HG03095 (cell line): ENCODE measurements at regions not wholly inside any gene's neighbourhood (a gene's known extent, or its start where the extent isn't known, plus 50 kb on each side); places are given as distances from the start of the nearest gene placed in this dataset.

Source experiments
- ATAC-seq: cut with Tn5 transposase; IDR thresholded peaks from one replicate; pipeline ENCODE4 v1.9.1; 2021; ENCODE audit warnings: moderate library complexity; ENCODE audit not compliant: unreplicated experiment

DNA sequence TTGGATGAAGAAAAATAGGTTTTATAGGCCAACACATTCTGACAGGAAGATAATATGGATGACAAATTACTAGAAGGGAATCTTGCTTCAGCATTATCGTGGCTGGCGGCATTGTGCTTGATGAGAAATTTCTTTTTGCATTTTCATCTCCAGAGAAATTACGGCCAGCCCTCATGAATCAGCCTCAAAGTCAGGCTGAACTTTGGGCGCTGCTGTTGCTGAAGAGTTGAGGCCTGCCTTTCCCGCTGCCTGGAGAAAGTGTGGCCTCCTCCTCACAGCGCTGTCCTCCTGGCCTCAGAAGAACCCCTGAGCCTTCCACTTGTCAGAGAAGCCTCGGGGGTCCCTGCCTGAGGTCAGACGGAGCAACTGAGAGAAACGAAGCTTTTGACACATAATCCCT lies 272.4 kb upstream of the KCNIP4 start:
- ATAC-seq = no peak

DNA sequence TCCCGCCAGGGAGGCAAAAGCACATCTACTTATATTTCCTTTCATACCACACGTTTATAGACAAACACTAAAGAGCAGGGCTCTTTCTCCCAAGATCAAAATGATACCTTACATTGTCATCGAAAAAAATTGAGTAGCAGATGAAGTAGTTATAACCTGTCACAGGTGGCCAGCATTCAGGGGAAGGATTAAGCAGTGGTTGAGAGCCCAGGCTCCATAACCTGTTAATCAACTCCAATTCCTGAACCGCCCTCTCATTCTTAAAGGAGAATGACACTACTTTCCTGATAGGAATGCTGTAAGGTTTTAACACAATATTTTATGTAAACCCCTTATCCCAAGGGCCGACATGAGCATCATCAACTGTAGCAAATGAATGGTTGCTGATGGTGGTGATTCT lies 268.9 kb upstream of the KCNIP4 start:
- ATAC-seq = no peak

- no peak for ATAC-seq
Observed at GRCh38 chr4:22216278-22216677, 267.7 kb upstream of the KCNIP4 start.

- ATAC-seq = no peak
Observed at GRCh38 chr4:22215084-22215483, 266.5 kb upstream of the KCNIP4 start.

- no peak for ATAC-seq
Observed at GRCh38 chr4:22203711-22204011, 255.1 kb upstream of the KCNIP4 start.

DNA sequence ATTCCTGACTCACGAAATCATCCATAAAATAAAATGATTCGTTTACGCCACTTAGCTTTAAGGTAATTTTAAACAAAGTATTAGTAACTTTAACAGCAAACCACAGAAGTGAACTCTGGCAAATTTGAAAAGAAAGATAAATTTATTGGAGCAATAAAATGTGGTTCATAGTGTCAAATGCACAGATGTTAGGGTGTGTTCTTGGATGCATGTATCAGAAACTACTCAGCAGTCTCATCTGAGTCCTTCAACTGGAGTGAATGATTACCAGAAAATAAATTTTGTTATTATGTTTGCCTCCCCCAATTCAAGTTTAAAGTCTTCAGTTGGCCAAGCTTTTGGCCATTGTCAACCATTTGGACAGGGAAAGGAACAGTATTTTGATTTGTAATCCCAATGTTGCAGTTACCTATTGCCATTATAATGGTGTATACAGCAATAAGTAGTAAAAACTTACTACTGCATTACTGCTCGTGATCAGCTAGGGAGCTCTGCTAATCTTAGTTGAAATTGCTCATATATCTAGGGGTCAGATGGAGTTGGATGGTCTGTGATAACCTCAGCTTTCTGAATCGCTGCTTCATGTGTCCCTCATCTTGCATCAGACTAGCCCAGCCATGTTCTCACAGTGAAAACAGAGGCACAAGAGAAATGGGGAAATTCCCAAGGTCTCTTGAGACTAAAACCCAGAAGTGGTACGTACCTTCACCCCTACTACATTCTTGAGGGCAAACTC lies 254.6 kb upstream of the KCNIP4 start:
- no peak for ATAC-seq

- no peak for ATAC-seq
Observed at GRCh38 chr4:22202246-22202974, 253.8 kb upstream of the KCNIP4 start.

DNA sequence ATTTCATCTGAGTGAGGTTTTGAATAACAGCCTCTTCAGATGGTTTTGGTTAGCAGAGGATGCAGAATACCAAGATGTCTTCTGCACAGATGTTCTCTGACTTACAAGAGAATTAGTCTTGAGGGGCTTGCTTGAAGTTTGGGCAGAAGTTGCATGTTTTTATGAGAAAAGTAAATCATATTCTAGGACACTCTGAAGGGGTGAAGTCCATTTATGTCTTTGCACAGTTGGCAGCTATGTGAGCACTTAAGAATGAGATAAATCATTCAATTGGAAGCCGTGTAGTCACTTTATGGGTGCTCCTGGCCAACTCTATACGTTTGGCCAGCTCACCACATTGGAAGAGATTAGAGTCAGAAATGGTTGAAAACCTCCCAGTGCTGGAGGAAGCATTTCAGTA lies 252.7 kb upstream of the KCNIP4 start:
- ATAC-seq = no peak

DNA sequence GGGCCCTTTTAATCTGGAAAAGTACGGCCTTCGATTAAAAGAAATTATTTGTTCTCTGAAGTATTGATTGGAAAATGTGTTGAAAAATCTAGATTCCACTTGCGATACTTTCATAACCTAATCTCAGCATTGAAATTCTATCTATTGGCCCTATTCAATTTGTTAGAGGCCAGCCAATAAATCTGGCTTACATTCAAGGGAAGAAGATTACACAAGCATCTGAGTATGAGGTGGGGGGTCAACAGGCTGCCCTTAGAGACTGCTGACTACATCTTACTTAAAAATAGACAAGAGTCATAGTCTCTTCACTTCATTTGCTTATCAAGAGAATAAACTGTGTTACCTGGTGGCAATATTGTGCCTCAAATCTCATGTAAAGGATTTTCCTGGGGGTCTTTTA lies 248.0 kb upstream of the KCNIP4 start:
- no peak for ATAC-seq

GRCh38 chr4:22192084-22192511 lies 243.5 kb upstream of the KCNIP4 start:
- no peak for ATAC-seq

DNA sequence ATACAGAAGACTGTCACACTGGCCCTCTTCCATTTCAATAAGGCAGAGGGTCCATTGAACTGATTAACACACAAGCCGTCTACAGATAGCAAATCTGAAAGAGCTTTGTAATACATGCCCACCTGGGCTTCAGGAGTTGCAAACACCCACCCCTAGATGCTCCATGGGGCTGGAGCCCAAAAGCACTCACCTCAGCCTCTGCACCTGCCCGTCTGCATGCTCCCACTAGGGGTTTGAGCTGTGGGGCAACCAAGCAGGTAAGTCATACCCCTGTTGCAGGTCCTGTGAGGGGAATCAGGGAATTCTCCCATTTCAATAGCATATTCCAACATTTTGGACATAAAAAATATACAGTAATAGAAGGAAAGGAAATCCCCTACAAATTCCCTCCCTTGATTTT lies 243.0 kb upstream of the KCNIP4 start:
- no peak for ATAC-seq

- no peak for ATAC-seq
Observed at GRCh38 chr4:22190855-22191254, 242.3 kb upstream of the KCNIP4 start.

GRCh38 chr4:22187203-22187820 lies 238.7 kb upstream of the KCNIP4 start:
- ATAC-seq = no peak

DNA sequence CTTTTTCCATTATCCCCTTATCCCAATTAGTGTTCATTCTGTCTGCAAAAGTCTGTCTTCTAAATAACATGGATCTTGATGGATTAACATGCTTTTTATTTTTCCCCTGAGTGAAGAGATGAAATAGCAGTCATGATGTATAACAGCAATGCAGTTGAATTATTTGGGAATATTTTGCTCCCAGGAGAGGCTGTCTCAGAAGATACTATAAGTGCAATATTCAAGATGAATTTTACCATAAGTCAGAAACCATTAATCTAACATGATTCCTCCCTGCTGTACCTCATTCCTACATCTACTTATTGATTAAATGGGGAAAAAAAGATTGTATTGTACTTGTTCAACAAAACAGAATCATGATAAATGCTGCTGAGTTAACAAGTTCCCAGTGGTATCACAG lies 233.2 kb upstream of the KCNIP4 start:
- no peak for ATAC-seq

GRCh38 chr4:22179124-22179874 lies 230.7 kb upstream of the KCNIP4 start:
- no peak for ATAC-seq

- ATAC-seq = no peak
Observed at GRCh38 chr4:22174640-22175039, 226.1 kb upstream of the KCNIP4 start.

DNA sequence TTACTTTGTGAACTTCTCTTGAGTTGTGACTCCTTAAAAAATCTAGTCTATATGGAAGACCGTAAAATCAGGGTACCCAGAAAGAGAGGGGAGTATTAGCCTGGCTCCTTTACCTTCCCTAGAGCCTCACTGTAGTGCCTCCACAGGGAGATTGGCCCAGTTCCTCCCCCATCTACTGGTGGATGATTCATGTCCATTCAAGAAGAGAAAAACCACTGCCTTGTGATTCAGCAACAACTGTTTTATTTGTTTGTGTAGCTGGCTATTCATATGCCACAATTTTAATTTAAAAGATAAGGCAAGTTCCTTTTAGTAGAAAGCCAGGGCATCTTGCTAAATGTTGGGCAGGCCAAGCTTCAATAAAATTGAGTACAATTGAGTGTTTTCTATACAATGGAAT lies 221.8 kb upstream of the KCNIP4 start:
- no peak for ATAC-seq

DNA sequence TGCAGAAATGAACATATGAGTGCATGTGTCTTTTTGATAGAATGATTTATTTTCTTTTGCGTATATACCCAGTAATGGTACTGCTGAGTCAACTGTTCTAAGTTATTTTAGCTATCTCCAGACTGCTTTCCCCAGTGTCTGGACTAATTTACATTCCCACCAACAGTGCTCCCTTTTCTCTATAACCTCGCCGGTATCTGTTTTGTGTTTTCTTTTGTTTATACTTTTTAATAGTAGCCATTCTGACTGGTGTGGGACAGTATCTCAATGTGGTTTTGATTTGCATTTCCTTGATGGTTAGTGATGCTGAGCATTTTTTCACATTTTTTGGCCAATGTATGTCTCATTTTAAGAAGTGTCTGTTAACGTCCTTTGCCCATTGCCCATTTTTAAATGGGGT lies 218.6 kb upstream of the KCNIP4 start:
- no peak for ATAC-seq

GRCh38 chr4:22162454-22162853 lies 213.9 kb upstream of the KCNIP4 start:
- ATAC-seq = no peak

DNA sequence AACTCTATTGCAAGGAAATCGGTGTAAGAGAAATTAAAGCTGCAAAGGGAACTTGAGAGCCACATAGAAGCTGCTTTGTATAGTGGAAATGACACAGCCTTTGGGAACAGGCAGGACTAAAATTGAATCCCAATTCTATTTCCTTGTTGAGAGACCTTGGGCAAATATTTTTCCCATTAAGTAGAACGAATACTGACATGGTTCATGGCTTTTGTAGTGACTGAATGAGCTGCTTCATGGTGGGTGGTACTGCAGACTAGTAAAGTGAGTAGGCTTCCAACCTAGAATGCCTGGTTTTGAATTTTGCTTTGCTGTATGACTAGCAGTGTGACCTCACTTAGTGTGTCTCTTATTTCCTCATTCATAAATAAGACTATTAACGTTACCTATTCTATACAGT lies 182.2 kb upstream of the KCNIP4 start:
- ATAC-seq = no peak

GRCh38 chr4:22129454-22130029 lies 181.0 kb upstream of the KCNIP4 start:
- ATAC-seq = no peak
